Liver (tissue), 8 donors: ENCODE measurements at regions not wholly inside any gene's neighbourhood (a gene's known extent, or its start where the extent isn't known, plus 50 kb on each side); places are given as distances from the start of the nearest gene placed in this dataset.

Experiments
- DNase-seq: peaks from one replicate; pipeline ENCODE4 v3.0.0-alpha.2; 2017; ENCODE audit warnings: low spot score
- H3K27ac ChIP-seq, 2 donors: one replicate each; pipeline ENCODE4 v1.7.0; 2013; ENCODE audit warnings: inconsistent platforms in 2 of 2, low read length in 2 of 2, control low read depth in 1 of 2, low read depth in 1 of 2, mild to moderate bottlenecking in 1 of 2
- H3K27me3 ChIP-seq, 4 donors: one replicate each; pipeline versions ENCODE4 v1.6.1 to v1.7.0; 2013; ENCODE audit warnings: low read length in 3 of 4, inconsistent platforms in 1 of 4, mild to moderate bottlenecking in 1 of 4, moderate library complexity in 1 of 4; ENCODE audit not compliant: control insufficient read depth in 4 of 4, insufficient read depth in 4 of 4
- H3K36me3 ChIP-seq, 4 donors: one replicate each; pipeline versions ENCODE4 v1.6.1 to v1.7.0; 2013; ENCODE audit warnings: low read length in 3 of 4, mild to moderate bottlenecking in 3 of 4, low read depth in 1 of 4, moderate library complexity in 1 of 4; ENCODE audit not compliant: control insufficient read depth in 4 of 4, insufficient read depth in 3 of 4
- H3K4me1 ChIP-seq, 4 donors: one replicate each; pipeline versions ENCODE4 v1.6.1 to v1.7.0; 2013; ENCODE audit warnings: low read length in 3 of 4, mild to moderate bottlenecking in 3 of 4, moderate library complexity in 1 of 4; ENCODE audit not compliant: control insufficient read depth in 4 of 4, insufficient read depth in 4 of 4
- H3K4me3 ChIP-seq, 3 donors: one replicate each; pipeline versions ENCODE4 v1.6.1 to v1.7.0; 2013; ENCODE audit warnings: low read length in 3 of 3, control low read depth in 1 of 3, low read depth in 1 of 3, mild to moderate bottlenecking in 1 of 3
- H3K9ac ChIP-seq, 2 donors: one replicate each; pipeline ENCODE4 v1.7.0; 2013; ENCODE audit warnings: low read length in 2 of 2, mild to moderate bottlenecking in 2 of 2, moderate library complexity in 2 of 2, control low read depth in 1 of 2, low read depth in 1 of 2
- H3K9me3 ChIP-seq, 4 donors: one replicate each; pipeline versions ENCODE4 v1.6.1 to v1.7.0; 2013; ENCODE audit warnings: low read length in 3 of 4; ENCODE audit not compliant: control insufficient read depth in 4 of 4
- EGR1 ChIP-seq, 2 donors: IDR thresholded peaks; 2 replicates each; pipeline ENCODE4 v1.6.1; 2016 to 2018; ENCODE audit warnings: antibody characterized with exemption in 2 of 2, low read depth in 2 of 2
- FOXA1 ChIP-seq: IDR thresholded peaks from 2 replicates; pipeline ENCODE4 v1.6.1; 2016; ENCODE audit warnings: antibody characterized with exemption
- GABPA ChIP-seq, 2 donors: IDR thresholded peaks in 1 of 2; conservative IDR thresholded peaks in 1 of 2; 2 replicates each; pipeline ENCODE4 v1.6.1; 2016; ENCODE audit warnings: antibody characterized with exemption in 2 of 2, mild to moderate bottlenecking in 1 of 2, moderate library complexity in 1 of 2
- HNF4A ChIP-seq, 2 donors: conservative IDR thresholded peaks; 2 replicates each; pipeline ENCODE4 v1.6.1; 2016; ENCODE audit warnings: antibody characterized with exemption in 2 of 2, mild to moderate bottlenecking in 2 of 2
- HNF4G ChIP-seq: IDR thresholded peaks from 2 replicates; pipeline ENCODE4 v1.6.1; 2016; ENCODE audit warnings: antibody characterized with exemption
- MAX ChIP-seq: IDR thresholded peaks from 2 replicates; pipeline ENCODE4 v1.6.1; 2016; ENCODE audit warnings: antibody characterized with exemption
- NR2F2 ChIP-seq: IDR thresholded peaks from 2 replicates; pipeline ENCODE4 v1.6.1; 2016; ENCODE audit warnings: antibody characterized with exemption
- RAD21 ChIP-seq, 2 donors: IDR thresholded peaks; 2 replicates each; pipeline ENCODE4 v1.6.1; 2016; ENCODE audit warnings: antibody characterized with exemption in 2 of 2, mild to moderate bottlenecking in 2 of 2
- WGBS: extraction: QIAGEN DNeasy Blood & Tissue Kit; methylation state at CpG from one replicate; pipeline ENCODE4 v1.1.7; 2013; 5-methylcytosine and 5-hydroxymethylcytosine counted together
- TF ChIP-seq, protein P1 (sequence below): fragments of 150-350 bp; IDR thresholded peaks from 2 replicates; pipeline ENCODE4 v1.5.1; 2017; ENCODE audit warnings: improper control_type of control experiment, low read depth, low read length; ENCODE audit not compliant: missing input control
- TF ChIP-seq, protein P2 (sequence below): IDR thresholded peaks from 2 replicates; pipeline ENCODE4 v1.6.1; 2016; ENCODE audit warnings: antibody characterized with exemption, mild to moderate bottlenecking
- TF ChIP-seq, protein P3 (sequence below): IDR thresholded peaks from 2 replicates; pipeline ENCODE4 v1.6.1; 2016; ENCODE audit warnings: antibody characterized with exemption
- donor health status: healthy.
- donor health status: healthy.
- donor health status: healthy.
- donor health status: healthy.
- donor health status: healthy.

DNA sequence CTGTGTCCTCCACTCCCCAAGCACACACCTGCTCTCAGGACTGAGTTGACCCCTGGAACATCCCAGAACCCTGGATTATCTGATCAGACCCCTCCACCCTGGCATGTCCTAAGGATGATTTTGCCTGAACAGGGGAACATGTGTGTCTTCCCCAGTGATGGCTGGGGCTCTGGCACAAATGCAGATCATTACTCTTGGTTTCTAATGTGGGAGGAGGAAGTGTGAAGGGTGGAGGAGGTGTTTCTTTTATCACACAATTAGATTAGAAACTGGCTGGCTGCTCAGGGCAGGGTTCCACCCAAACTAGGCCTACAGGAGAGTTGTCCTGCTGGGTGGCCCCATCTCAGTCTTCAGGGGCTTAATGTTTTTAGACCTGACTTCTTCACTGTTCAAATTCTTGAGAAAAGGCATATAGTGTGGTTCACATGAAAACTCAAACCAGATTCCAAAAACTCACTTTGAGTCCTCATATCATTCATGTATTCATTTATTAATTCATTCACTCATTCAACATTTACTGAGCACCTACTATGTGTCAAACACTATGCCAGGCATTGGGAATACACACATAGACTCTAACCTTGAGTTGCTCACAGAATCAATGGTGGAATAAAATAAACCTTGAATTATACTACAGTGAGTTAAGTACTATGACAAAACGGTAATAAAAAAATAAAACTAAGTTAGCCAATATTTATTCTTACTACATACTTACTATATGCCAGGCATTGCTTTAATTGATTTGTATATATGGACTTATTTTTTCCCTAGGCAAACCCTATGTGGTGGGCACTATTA is 221.8 kb upstream of the JUN start:
- no peaks in the 10 kb centered on the region for H3K9me3 ChIP-seq
- H3K9ac ChIP-seq, result no peak overlapping the region
- WGBS, result 83% methylated on average over 1 of the region's 1 CpG
- no peak for TF ChIP-seq EGR1 (IDR thresholded peaks at IDR 0.05; ENCODE audit: low read depth in 2 of 2)
- TF ChIP-seq HNF4G, result no peak
- H3K4me1 ChIP-seq, result no peaks in the 10 kb centered on the region
- no peaks in the 10 kb centered on the region for H3K27me3 ChIP-seq
- DNase-seq, result no peak
- no peaks in the 10 kb centered on the region for H3K36me3 ChIP-seq
- H3K27ac ChIP-seq, result no peak overlapping the region
- no peak overlapping the region for H3K4me3 ChIP-seq

DNA sequence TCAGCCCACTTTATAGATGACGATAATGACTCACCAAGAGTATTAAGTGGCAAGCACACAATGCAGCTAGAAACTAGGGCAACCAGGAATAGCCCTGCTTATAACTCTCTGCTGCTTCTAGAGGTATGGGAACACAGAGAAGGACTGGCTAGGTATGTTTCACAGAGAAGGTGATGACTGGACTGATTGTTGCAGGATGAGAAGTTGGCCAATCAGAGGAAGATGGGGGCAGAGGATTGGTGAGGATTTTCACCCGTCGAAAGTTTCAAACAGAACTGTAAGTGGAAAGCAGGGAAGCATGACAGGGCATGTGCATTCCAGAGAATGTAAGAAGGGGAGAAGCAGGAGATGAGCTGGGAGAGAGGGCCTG is 222.4 kb upstream of the JUN start:
- Histone ChIP-seq H3K9ac (no peak overlapping the region), H3K4me1 (no peaks in the 10 kb centered on the region), H3K4me3 (no peak overlapping the region), H3K27ac (no peak overlapping the region), H3K27me3 (no peaks in the 10 kb centered on the region), H3K9me3 (no peaks in the 10 kb centered on the region), H3K36me3 (no peaks in the 10 kb centered on the region)
- 92% methylated on average over 3 of the region's 3 CpGs for WGBS
- DNase-seq, result no peak
- TF ChIP-seq, protein P1, sequence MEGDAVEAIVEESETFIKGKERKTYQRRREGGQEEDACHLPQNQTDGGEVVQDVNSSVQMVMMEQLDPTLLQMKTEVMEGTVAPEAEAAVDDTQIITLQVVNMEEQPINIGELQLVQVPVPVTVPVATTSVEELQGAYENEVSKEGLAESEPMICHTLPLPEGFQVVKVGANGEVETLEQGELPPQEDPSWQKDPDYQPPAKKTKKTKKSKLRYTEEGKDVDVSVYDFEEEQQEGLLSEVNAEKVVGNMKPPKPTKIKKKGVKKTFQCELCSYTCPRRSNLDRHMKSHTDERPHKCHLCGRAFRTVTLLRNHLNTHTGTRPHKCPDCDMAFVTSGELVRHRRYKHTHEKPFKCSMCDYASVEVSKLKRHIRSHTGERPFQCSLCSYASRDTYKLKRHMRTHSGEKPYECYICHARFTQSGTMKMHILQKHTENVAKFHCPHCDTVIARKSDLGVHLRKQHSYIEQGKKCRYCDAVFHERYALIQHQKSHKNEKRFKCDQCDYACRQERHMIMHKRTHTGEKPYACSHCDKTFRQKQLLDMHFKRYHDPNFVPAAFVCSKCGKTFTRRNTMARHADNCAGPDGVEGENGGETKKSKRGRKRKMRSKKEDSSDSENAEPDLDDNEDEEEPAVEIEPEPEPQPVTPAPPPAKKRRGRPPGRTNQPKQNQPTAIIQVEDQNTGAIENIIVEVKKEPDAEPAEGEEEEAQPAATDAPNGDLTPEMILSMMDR, result no peak
- TF ChIP-seq, protein P2, sequence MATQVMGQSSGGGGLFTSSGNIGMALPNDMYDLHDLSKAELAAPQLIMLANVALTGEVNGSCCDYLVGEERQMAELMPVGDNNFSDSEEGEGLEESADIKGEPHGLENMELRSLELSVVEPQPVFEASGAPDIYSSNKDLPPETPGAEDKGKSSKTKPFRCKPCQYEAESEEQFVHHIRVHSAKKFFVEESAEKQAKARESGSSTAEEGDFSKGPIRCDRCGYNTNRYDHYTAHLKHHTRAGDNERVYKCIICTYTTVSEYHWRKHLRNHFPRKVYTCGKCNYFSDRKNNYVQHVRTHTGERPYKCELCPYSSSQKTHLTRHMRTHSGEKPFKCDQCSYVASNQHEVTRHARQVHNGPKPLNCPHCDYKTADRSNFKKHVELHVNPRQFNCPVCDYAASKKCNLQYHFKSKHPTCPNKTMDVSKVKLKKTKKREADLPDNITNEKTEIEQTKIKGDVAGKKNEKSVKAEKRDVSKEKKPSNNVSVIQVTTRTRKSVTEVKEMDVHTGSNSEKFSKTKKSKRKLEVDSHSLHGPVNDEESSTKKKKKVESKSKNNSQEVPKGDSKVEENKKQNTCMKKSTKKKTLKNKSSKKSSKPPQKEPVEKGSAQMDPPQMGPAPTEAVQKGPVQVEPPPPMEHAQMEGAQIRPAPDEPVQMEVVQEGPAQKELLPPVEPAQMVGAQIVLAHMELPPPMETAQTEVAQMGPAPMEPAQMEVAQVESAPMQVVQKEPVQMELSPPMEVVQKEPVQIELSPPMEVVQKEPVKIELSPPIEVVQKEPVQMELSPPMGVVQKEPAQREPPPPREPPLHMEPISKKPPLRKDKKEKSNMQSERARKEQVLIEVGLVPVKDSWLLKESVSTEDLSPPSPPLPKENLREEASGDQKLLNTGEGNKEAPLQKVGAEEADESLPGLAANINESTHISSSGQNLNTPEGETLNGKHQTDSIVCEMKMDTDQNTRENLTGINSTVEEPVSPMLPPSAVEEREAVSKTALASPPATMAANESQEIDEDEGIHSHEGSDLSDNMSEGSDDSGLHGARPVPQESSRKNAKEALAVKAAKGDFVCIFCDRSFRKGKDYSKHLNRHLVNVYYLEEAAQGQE, result no peak
- no peak for TF ChIP-seq GABPA (IDR thresholded peaks at IDR 0.05 in 1 of 2, conservative IDR thresholded peaks at IDR 0.05 in 1 of 2)
- no peak for TF ChIP-seq NR2F2
- TF ChIP-seq MAX, result no peak
- TF ChIP-seq FOXA1, result no peak

DNA sequence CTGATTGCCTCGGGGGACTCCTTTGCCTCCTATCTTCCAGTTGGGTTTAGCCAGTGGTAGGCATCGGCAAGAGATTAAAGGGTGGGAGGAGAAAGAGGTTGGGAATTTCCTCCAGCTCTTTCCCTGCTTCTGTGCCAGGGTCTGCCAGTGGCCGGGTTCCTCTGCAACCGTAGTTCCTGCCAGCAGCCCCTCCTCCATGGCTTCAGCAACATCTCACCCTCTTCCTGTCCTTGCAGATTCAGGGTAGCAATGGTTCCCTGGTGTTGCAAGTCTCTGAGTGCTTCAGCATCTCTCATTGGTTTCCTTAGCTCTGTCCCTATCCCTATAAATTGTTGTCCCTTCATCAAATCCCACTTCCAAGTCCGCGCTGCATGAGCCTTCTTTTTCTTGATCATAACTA is 223.1 kb upstream of the JUN start:
- Histone ChIP-seq H3K36me3 (no peaks in the 10 kb centered on the region), H3K4me1 (no peaks in the 10 kb centered on the region), H3K9ac (no peak overlapping the region), H3K27ac (no peak overlapping the region), H3K9me3 (no peaks in the 10 kb centered on the region), H3K4me3 (no peak overlapping the region), H3K27me3 (no peaks in the 10 kb centered on the region)
- 82% methylated on average over 6 of the region's 6 CpGs for WGBS
- no peak for DNase-seq
- TF ChIP-seq RAD21 (IDR thresholded peaks at IDR 0.05), result no peak
- no peak for TF ChIP-seq HNF4A (conservative IDR thresholded peaks at IDR 0.05)
- TF ChIP-seq GABPA (IDR thresholded peaks at IDR 0.05 in 1 of 2, conservative IDR thresholded peaks at IDR 0.05 in 1 of 2), result no peak
- TF ChIP-seq MAX, result no peak
- no peak for TF ChIP-seq HNF4G
- TF ChIP-seq NR2F2, result no peak
- TF ChIP-seq, protein P3, sequence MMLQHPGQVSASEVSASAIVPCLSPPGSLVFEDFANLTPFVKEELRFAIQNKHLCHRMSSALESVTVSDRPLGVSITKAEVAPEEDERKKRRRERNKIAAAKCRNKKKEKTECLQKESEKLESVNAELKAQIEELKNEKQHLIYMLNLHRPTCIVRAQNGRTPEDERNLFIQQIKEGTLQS, result no peak
